ENCODE measurements at regions not wholly inside any gene's neighbourhood (a gene's known extent, or its start where the extent isn't known, plus 50 kb on each side); places are given as distances from the start of the nearest gene placed in this dataset.

DNA sequence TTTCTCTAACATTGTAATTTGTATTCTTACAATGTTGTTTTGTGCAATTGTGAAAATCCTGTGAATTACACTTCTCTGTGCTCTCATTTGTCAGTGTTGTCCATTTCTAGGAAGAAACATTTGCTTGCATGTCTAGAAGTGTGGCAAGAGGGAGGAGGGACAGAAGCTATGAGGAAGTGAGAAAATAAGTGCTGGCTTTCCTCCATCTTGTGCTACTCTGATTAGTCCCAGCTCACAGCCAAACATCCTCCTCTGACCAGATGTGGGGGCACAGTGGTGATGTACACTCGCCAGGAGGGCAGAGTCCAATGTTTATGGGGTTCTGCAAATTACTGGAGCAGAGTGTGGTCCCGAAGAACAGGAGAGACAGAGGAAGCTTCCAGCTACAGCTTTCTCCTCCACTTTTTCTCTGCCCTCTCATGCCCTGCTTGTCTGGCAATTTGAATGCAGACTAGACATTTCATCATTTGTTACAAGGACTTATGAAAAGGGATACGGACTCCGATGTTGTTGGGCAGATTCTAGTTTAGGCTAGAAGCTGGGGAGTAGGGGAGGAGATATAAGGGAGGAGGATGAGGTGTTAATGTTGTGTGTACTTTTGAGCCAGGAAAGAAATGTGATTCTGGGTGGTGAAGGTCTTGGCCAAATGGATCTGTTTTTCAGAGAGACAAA lies 131.0 kb upstream of the C1GALT1 start:
- DNase-seq (ENCODE audit: low read depth in 2 of 2): no peak

DNA sequence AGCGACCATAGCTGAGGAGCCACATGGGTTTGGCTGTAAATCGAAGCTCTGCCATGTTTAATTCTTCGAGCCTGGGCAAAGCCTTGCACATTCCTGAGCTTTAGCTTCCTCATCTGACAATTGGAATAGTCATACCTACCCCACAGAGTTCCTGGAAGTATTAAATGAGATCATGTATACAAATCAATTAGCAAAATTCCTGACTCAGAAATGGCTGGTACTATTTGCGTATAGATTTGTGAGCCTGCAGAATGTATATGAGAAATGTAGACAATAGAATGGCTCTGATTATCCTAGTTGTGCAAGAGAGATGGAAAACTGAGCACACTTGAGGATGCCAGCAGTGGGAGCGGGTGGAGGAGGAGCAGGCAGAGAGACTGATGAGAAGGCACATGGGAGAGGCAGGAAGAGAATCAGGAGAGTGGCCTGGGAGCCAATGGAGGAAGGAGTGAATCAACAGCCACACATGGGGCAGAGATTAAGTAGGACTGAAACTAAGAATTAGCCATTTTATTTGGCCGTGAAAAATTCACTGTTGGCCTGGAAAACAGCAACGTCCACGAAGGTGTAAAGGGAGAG lies 128.0 kb upstream of the C1GALT1 start:
- DNase-seq (ENCODE audit: low read depth in 2 of 2): no peak

DNA sequence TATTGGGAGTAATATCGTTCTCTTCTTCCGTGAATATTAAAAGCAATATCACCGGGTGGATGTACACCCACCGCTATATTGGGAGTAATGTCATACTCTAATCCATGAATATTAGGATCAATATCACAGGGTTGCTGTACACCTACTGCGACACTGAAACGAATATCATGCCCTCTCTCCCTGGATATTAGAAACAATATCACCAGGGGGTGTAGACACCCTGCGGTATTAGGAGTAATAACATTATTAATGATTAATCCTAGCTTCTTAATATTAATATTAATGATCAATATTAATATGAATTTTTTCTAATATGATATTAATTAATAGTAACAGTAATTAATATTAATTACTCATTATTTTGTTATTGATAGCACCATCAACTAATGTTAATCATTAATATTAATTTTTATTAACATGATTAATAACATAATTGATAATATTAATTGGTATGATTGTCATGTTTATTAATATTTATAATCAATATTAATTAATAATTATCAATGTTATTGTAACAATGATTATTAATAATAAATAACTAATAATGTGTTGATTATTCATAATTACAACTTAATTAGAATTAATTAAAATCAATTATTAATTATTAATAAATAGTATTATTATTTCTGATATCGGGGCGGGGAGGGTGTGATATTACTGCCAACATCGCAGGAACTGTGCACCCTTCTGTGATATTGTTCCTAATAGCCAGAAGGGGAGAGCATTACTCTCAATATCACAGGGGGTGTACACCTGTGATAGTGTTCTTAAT lies 121.3 kb upstream of the C1GALT1 start:
- no peak for DNase-seq (ENCODE audit: low read depth in 2 of 2)

DNA sequence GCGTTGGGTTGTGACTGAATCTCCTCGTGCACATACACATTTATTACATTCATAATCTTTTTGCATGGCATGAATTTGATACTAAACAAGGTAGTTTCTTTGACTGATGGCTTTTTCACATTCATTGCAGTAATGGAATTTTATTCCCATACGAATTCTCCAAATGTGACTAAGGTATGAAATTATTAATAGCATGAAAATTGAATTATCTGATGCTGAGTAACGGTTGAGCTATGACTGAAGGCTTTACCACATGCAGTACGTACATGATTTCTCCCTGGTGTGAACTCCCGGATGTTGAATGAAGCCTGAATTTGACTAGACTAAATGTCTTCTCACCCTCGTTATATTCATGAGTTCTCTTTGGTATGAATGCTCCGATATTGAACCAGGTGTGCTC lies 104.4 kb upstream of the C1GALT1 start:
- no peak for DNase-seq (ENCODE audit: low read depth in 2 of 2)

DNA sequence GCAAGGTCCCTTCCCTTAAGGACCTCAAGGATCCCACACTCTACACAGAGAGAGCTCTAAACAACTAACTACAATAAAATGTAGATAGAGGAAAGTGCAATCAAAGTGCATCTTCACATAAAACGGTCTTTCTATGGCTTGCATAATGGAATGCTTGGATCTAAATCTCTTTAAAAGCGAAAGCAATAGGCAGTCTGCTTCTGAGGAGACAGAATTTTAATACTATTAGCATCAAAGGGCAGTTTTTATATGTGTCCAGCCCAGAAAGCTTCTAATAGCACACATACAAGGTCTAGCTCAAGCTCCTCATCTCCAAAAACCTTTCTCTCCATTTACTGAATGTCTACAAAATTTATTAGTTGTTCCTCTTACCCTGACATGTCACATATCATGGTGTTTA lies 101.5 kb upstream of the C1GALT1 start:
- no peak for DNase-seq (ENCODE audit: low read depth in 2 of 2)

DNA sequence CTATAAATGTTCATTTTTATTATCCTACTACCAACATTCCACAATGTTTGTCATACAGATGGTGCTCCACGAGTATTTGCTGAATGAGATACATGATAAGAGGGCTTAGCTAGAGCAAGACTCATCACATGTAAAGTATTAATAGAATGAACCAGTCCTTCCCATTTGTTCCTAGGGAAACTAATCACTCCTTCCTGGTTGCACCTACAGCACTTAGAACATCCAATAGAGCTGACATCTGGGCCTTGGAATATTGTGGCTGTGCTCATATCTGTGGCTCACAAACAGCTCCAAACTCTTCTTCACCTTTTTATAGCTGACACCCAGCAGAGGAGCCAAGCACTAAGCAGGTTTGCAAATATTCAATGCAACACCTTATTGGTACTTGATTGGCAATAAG lies 91.9 kb upstream of the C1GALT1 start:
- DNase-seq (ENCODE audit: low read depth in 2 of 2): no peak

DNA sequence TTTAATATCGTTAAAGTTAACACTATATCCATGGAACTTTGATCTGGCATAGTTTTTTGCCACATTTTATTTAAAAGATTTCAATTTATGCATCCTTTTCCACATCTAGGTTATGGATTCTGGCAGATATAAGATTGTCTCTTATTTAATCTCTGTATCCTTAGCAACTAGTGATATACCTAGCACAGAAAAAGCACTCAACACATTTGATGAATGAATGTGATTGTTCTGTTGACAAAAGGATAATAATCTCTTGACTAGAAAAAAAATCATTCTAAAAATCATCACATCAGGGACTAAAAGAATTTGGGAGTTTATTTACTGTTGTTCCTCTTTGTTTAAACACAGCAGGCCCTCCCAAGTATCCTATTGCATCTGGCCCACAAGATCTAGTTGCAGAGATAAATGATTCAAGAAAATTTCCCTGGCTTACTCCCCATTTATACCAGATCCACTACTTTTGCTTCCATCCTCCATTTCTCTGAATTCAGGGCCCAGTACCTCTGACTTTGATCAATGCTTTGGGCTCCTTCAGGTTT lies 84.0 kb upstream of the C1GALT1 start:
- DNase-seq (ENCODE audit: low read depth in 2 of 2): no peak

DNA sequence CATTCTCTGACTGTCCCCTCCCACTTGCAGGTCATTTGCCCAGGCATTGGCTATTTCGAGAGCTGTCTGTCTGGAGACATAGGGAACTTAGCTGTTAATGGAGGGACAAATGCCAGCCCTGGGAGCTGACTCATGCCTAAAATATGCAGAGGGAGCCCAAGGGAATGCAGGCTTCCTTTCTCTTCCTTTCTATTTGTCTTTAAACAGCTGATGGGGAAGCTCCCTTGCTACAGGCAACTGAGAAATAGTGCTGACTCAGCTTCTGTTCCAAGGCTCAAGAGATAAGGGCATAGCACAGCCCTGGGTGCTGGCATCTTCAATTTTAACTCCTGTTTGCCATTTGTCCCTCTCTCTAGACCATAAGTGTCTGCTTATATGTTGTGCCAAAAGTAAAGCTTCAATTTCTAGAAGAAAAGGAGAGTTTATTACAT lies 82.7 kb upstream of the C1GALT1 start:
- DNase-seq (ENCODE audit: low read depth in 2 of 2): no peak

DNA sequence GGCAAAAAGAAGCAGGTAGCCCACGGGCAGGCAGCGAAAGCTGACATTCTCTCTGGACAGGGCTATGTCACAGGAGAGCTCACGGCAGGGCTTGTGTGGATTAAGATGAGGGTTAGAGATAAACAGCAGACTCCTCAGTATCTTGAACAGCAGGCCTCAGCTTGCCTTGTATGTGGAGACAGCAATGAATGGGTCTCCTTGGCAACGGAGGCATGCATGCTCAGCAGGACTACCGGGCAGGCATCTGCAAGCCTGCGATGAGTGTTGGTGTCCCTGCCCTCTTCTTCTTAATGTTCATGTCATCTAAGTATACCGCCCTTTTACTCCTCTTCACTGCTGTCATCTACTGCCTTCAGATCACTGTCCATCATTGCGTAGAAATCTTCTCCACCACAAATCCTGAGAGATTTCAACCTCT lies 81.9 kb upstream of the C1GALT1 start:
- no peak for DNase-seq (ENCODE audit: low read depth in 2 of 2)

DNA sequence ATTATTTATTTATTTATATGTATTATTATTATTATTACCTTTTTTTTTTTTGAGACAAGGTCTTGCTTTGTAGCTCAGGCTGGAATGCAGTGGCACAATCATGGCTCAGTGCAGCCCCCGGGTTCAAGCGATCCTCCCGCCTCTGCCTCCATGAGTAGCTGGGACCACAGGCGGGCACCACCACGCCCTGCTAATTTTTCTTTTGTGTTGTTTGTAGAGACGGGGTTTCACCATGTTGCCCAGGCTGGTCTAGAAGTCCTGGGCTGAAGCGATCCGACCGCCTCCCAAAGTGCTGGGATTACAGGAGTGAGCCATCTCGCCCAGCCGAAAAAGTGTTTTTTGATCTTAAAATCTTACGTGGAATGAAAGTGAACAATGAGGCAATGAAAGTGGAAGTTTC lies 79.4 kb upstream of the C1GALT1 start:
- DNase-seq (ENCODE audit: low read depth in 2 of 2): no peak

DNA sequence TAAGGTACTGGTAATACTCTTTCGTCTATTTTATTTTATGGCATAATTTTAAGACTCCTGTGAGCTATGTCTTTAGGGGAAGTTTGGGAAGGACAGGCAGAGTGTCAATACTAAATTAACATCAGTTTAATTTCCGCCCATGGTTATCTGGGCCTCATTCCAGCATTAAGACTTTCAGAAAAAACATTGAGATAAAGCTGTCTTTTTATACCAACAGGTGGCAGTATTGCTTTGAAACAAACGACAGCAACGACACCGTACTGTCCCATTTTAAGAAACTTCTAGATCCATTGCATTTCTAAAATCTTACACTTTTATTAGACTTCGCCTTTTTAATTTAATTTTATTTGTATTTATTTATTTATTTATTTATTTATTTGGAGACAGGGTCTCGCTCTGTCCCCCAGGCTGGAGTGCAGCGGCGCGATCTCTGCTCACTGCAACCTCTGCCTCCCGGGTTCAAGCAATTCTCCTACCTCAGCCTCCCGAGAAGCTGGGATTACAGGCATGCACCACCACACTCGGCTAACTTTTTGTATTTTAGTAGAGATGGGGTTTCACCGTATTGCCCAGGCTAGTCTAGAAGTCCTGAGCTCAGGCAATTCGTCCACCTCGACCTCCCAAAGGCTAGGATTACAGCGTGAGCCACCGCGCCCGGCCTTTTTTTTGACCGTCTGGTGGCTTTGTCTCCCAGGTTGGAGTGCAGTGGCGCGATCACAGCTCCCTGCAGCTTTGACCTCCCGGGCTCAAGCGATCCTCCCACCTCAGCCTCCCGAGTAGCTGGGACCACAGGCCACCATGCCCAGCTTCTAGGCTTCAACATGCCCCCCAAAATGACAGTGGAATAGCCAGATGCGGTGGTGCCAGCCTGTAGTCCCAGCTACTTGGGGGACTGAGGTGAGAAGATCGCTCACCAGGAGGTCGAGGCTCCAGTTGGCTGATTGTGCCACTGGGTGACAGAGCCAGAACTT lies 78.7 kb upstream of the C1GALT1 start:
- no peak for DNase-seq (ENCODE audit: low read depth in 2 of 2)

DNA sequence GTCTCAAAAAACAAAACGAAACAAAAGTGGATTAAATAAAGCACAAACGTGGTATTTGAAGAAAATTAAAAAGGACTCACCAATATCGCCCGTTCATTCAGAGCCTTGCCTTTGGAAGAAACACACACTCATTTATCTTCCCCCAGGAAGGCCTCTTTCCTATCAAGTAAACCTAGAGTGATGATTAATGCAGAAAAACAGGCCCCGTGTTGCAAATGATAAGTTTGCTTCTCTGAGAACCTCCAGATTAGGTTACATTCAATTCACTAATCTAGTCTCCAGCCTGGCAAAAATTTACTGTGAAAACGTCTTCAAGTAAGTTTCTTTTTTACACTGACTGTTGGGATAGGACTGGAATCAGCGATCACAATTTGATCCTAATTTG lies 78.0 kb upstream of the C1GALT1 start:
- no peak for DNase-seq (ENCODE audit: low read depth in 2 of 2)

DNA sequence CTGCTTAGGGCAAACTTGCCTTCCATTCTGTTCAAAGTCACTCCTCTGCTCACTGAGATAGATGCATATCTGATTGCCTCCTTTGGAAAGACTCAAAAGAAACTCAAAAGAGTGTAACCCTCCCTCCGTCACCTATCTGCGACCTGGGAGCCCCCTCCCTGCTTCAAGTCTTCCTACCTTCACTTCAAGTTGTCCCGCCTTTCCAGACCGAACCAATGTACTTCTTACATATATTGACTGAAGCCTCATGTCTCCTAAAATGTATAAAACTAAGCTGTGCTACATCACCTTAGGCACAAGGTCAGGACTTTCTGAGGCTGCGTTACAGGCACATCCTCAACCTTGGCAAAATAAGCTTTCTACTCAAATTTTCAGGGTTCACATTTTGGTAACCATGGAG lies 77.4 kb upstream of the C1GALT1 start:
- DNase-seq (ENCODE audit: low read depth in 2 of 2): no peak

DNA sequence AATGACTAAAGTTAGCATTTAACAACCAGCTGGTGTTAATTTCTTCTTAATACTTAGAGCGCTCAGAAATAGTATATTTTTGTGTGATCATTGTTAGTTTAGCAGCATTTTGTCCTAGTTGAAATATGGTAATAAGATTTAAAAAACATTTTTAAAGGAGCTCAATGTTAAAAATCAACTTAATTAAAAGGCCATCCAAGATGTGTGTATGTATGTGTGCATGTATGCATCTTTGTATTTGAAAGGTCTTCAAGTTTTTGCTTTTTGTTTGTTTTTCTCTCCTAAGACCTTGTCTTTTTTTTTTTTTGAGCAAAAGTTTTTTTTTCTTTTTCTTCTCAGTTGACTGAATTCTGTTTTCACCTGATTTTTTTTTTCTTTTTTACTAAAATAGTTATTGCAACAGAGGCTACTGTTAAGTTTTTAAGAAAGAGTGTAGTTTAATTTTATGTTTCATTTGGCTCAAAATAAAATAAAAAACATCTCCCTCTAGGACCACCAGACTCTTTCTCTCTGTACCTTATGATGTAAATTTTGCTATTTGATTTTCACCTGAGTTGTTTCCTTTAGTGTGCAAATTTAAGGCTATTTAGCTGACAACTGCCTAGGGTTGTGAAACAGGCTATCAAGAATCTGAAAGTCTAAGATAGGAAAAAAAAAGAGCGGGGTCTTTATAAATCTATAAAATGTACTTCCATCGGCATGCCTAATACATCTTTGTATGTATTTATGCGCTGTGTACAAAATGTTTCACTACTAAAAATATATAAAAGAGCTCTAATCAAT lies 76.4 kb upstream of the C1GALT1 start:
- no peak for DNase-seq (ENCODE audit: low read depth in 2 of 2)

DNA sequence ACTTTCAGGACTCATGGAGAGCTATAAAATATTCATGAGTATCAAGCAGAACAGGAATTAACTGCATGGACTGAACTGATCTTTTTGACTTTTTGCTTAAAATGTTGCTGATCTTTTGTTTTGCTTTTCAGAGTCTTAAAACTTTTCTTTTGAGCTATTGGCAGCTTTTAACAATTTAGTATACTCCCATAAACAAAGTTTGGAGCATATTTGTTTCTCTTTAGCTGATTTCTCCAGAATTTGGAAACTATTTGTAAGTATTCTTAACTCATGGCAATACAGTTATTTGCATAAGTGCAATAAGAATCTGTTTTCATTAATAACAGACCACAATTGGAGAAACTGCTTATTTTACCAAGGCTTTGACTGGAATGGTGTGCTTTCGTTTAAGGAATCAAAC lies 73.4 kb upstream of the C1GALT1 start:
- no peak for DNase-seq (ENCODE audit: low read depth in 2 of 2)

DNA sequence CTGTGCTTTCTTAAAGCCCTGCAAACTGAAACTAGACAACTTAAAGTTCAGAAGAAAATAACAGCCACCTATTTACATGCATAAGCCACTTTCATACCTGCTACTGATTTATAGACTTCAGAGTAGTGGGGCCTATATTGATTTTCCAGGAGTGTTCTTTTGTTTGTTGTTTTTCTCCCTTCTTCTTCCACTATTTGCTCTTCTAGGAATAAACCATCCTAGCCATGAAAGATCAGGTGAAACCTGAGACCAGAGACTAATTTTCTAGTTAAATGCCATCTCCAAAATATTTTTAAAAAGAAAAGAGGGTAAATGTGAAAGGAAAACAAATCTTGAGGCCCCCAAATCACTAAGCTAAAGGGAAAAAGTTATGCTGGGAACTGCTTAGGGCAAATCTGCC lies 72.4 kb upstream of the C1GALT1 start:
- DNase-seq (ENCODE audit: low read depth in 2 of 2): no peak

DNA sequence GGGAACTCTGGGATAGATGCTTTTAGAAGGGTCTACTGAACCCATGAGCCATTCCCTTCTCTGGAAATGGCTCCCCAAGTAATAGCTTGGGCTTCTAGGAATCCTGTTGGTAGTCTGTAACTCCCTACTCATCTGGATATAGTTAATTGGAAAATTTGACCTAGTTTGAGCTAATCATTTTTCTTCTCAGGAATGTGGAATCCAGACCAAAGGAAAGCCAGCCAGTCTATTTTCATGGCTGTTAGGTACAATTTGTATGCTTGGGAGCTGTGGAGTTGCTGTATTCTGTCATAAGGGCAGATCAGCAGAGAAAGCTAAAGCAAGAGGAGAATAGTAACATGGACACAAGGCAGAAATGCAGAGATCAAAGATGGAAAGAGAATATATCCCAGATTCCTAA lies 71.6 kb upstream of the C1GALT1 start:
- DNase-seq (ENCODE audit: low read depth in 2 of 2): no peak

DNA sequence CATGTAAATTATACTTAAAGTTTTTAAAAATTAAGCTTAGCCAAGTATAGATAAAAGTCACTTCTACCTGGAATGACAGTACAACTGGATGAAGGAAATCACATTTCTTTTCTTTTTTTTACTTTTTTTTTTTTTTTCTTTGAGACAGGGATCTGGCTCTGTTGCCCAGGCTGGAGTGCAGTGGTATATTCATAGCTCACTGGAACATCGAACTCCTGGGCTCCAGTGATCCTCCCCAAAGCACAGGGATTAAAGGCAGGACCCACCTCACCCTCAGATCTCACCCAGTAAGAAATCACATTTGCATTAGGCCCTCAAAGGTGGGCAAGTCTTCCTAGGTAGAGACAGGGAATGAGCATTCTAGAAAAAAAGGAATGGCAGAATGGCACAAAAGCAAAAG lies 69.5 kb upstream of the C1GALT1 start:
- DNase-seq (ENCODE audit: low read depth in 2 of 2): no peak

DNA sequence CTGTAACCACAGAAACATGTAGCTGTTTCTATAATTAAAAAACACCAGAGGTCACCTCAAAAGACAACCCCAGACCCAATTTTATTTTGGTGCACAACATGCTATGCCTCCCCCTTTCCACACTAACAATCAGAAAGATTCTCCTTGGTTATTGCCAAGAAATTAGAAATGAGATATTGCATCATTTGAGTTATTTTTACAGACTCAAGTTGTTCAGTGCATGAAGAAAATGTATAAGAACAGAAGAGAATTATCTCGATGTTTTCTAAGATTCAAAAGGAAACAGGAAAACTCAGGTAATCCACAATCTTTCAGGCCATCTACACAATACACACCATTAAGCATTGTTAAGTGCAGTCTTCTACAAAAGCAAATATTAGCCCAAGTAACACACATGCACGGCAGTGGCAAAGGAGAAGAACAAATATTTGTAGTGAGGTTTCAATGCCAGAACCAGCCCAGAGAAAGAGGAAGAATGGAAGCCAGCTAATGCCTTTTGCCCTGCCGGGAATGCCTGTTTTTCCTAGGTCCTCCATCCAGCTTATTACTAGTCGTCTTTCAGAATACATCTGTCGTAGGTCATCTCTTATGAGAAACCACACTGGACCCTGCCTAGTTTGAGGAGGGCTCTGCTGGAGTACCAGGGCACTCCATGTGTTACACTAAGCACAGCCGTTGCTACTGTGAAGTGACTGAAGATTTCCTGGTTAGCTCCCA lies 67.6 kb upstream of the C1GALT1 start:
- DNase-seq (ENCODE audit: low read depth in 2 of 2): no peak

DNA sequence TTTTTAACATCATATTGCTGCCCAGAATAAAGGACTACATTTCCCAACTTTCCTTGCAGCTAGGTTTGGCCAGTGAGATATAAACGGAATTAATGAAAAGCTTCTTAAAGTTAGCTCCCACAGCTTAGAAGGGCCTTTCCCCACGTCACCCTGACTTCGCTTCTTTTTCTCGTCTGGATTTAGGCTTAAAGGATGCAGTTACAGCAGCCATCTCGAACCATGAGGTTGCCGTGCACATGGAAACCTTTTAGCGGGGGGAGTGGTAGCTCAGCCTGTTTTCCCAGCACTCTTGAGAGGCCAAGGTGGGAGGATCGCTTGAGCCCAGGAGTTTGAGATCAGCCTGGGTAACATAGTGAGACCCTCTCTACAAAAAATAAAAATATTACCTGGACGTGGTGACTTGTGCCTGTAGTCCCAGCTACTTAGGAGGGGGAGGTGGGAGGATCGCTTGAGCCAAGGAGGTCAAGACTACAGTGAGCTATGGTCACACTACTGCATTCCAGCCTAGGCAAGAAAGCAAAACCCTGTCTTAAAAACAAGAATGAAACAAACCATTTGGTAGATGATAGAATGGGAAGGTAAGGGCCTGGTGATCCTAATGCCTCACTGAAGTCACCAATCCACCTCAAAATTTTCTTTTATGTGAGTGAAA lies 64.3 kb upstream of the C1GALT1 start:
- no peak for DNase-seq (ENCODE audit: low read depth in 2 of 2)
